Stomach (tissue), 4 donors: ENCODE measurements at regions not wholly inside any gene's neighbourhood (a gene's known extent, or its start where the extent isn't known, plus 50 kb on each side); places are given as distances from the start of the nearest gene placed in this dataset.

Experiments
- CTCF ChIP-seq, 7 experiments: fragments of 450-650 bp in 4 of 7; fragments of 200-600 bp in 3 of 7; sonication (generic) in 3 of 7; IDR thresholded peaks; one replicate each; pipeline ENCODE4 v1.5.1; 2016 to 2019; ENCODE audit warnings: antibody characterized with exemption in 7 of 7, control low read depth in 2 of 7, mild to moderate bottlenecking in 1 of 7
- POLR2A ChIP-seq, 4 donors: fragments of 450-650 bp; IDR thresholded peaks; one replicate each; pipeline ENCODE4 v1.6.1; 2016; ENCODE audit warnings: antibody characterized with exemption in 4 of 4, control low read depth in 2 of 4, mild to moderate bottlenecking in 1 of 4, moderate library complexity in 1 of 4

GRCh38 chrX:22737541-22737940 lies 262.2 kb upstream of the DDX53 start:
- TF ChIP-seq CTCF (IDR thresholded peaks at IDR 0.05) (no peak), POLR2A (IDR thresholded peaks at IDR 0.05) (no peak)
